ENCODE measurements at regions not wholly inside any gene's neighbourhood (a gene's known extent, or its start where the extent isn't known, plus 50 kb on each side); places are given as distances from the start of the nearest gene placed in this dataset.

GRCh38 chr17:79322211-79323123 lies 247.8 kb downstream of the ENGASE start:
- no peaks in the 10 kb centered on the region for H3K9me3 Mint-ChIP-seq
- no peaks in the 10 kb centered on the region for H3K36me3 Mint-ChIP-seq (ENCODE audit: low read depth)
- no peak for DNase-seq
- peaks cover 2% of the 10 kb centered on the region for H3K27me3 Mint-ChIP-seq
- no peak overlapping the region for H3K27ac Mint-ChIP-seq
- intact Hi-C loops (cut with micrococcal nuclease) = no loop called here
- H3K4me1 Mint-ChIP-seq = no peaks in the 10 kb centered on the region
- no peak overlapping the region for H3K4me3 Mint-ChIP-seq

GRCh38 chr17:79320331-79320730 lies 245.7 kb downstream of the ENGASE start:
- H3K9me3 Mint-ChIP-seq = no peaks in the 10 kb centered on the region
- no peaks in the 10 kb centered on the region for H3K4me1 Mint-ChIP-seq
- H3K4me3 Mint-ChIP-seq = no peak overlapping the region
- no peak for DNase-seq
- intact Hi-C loops (cut with micrococcal nuclease) = no loop called here
- no peak overlapping the region for H3K27ac Mint-ChIP-seq
- peaks cover 9% of the 10 kb centered on the region for H3K27me3 Mint-ChIP-seq
- no peaks in the 10 kb centered on the region for H3K36me3 Mint-ChIP-seq (ENCODE audit: low read depth)

GRCh38 chr17:79317916-79318315 lies 243.3 kb downstream of the ENGASE start:
- Mint-ChIP-seq H3K27ac (no peak overlapping the region), H3K36me3 (ENCODE audit: low read depth) (no peaks in the 10 kb centered on the region), H3K4me3 (no peak overlapping the region), H3K9me3 (no peaks in the 10 kb centered on the region), H3K27me3 (peaks cover 17% of the 10 kb centered on the region), H3K4me1 (no peaks in the 10 kb centered on the region)
- intact Hi-C loops (cut with micrococcal nuclease) = no loop called here
- DNase-seq = no peak

GRCh38 chr17:79316805-79317204 lies 242.2 kb downstream of the ENGASE start:
- Mint-ChIP-seq H3K9me3 (no peaks in the 10 kb centered on the region), H3K27ac (no peak overlapping the region), H3K36me3 (ENCODE audit: low read depth) (no peaks in the 10 kb centered on the region), H3K27me3 (peaks cover 17% of the 10 kb centered on the region), H3K4me3 (no peak overlapping the region), H3K4me1 (no peaks in the 10 kb centered on the region)
- no peak for DNase-seq
- intact Hi-C loops (cut with micrococcal nuclease) = no loop called here

- no peaks in the 10 kb centered on the region for H3K9me3 Mint-ChIP-seq
- no peak overlapping the region for H3K4me3 Mint-ChIP-seq
- peaks cover 17% of the 10 kb centered on the region for H3K27me3 Mint-ChIP-seq
- intact Hi-C loops (cut with micrococcal nuclease) = no loop called here
- DNase-seq = no peak
- H3K27ac Mint-ChIP-seq = no peak overlapping the region
- no peaks in the 10 kb centered on the region for H3K36me3 Mint-ChIP-seq (ENCODE audit: low read depth)
- no peaks in the 10 kb centered on the region for H3K4me1 Mint-ChIP-seq
These were observed 240.9 kb downstream of the ENGASE start for GRCh38 chr17:79315358-79316105.

GRCh38 chr17:79314617-79315357 lies 240.2 kb downstream of the ENGASE start:
- Mint-ChIP-seq H3K36me3 (ENCODE audit: low read depth) (no peaks in the 10 kb centered on the region), H3K27me3 (peaks cover 15% of the 10 kb centered on the region), H3K4me1 (no peaks in the 10 kb centered on the region), H3K27ac (no peak overlapping the region), H3K9me3 (no peaks in the 10 kb centered on the region), H3K4me3 (no peak overlapping the region)
- no peak for DNase-seq
- intact Hi-C loops (cut with micrococcal nuclease) = no loop called here

- H3K4me1 Mint-ChIP-seq = no peaks in the 10 kb centered on the region
- no peaks in the 10 kb centered on the region for H3K36me3 Mint-ChIP-seq (ENCODE audit: low read depth)
- no peaks in the 10 kb centered on the region for H3K9me3 Mint-ChIP-seq
- DNase-seq = no peak
- H3K4me3 Mint-ChIP-seq = no peak overlapping the region
- no peak overlapping the region for H3K27ac Mint-ChIP-seq
- H3K27me3 Mint-ChIP-seq = peaks cover 15% of the 10 kb centered on the region
- intact Hi-C loops (cut with micrococcal nuclease) = no loop called here
These were observed 236.7 kb downstream of the ENGASE start for GRCh38 chr17:79311373-79311772.

- peaks cover 2% of the 10 kb centered on the region for H3K27me3 Mint-ChIP-seq
- DNase-seq = no peak
- H3K27ac Mint-ChIP-seq = no peak overlapping the region
- H3K36me3 Mint-ChIP-seq (ENCODE audit: low read depth) = no peaks in the 10 kb centered on the region
- H3K9me3 Mint-ChIP-seq = no peaks in the 10 kb centered on the region
- intact Hi-C loops (cut with micrococcal nuclease) = no loop called here
- no peaks in the 10 kb centered on the region for H3K4me1 Mint-ChIP-seq
- no peak overlapping the region for H3K4me3 Mint-ChIP-seq
These were observed 232.0 kb downstream of the ENGASE start for GRCh38 chr17:79306424-79307318.

- H3K27ac Mint-ChIP-seq = no peak overlapping the region
- intact Hi-C loops (cut with micrococcal nuclease) = no loop called here
- no peak for DNase-seq
- H3K36me3 Mint-ChIP-seq (ENCODE audit: low read depth) = no peaks in the 10 kb centered on the region
- H3K4me3 Mint-ChIP-seq = no peak overlapping the region
- H3K9me3 Mint-ChIP-seq = no peaks in the 10 kb centered on the region
- H3K27me3 Mint-ChIP-seq = peaks cover 2% of the 10 kb centered on the region
- H3K4me1 Mint-ChIP-seq = no peaks in the 10 kb centered on the region
These were observed 231.3 kb downstream of the ENGASE start for GRCh38 chr17:79305768-79306423.

GRCh38 chr17:79305376-79305767 lies 230.7 kb downstream of the ENGASE start:
- H3K4me1 Mint-ChIP-seq = no peaks in the 10 kb centered on the region
- H3K36me3 Mint-ChIP-seq (ENCODE audit: low read depth) = no peaks in the 10 kb centered on the region
- H3K27me3 Mint-ChIP-seq = peaks cover 2% of the 10 kb centered on the region
- no peak for DNase-seq
- H3K27ac Mint-ChIP-seq = no peak overlapping the region
- no peak overlapping the region for H3K4me3 Mint-ChIP-seq
- H3K9me3 Mint-ChIP-seq = no peaks in the 10 kb centered on the region
- intact Hi-C loops (cut with micrococcal nuclease) = no loop called here

GRCh38 chr17:79304884-79305283 lies 230.3 kb downstream of the ENGASE start:
- H3K36me3 Mint-ChIP-seq (ENCODE audit: low read depth) = no peaks in the 10 kb centered on the region
- H3K9me3 Mint-ChIP-seq = no peaks in the 10 kb centered on the region
- H3K4me3 Mint-ChIP-seq = no peak overlapping the region
- no peak overlapping the region for H3K27ac Mint-ChIP-seq
- intact Hi-C loops (cut with micrococcal nuclease) = no loop called here
- H3K27me3 Mint-ChIP-seq = peaks cover 2% of the 10 kb centered on the region
- no peaks in the 10 kb centered on the region for H3K4me1 Mint-ChIP-seq
- no peak for DNase-seq

GRCh38 chr17:79303641-79304205 lies 229.1 kb downstream of the ENGASE start:
- no peak for DNase-seq
- Mint-ChIP-seq H3K4me1 (no peaks in the 10 kb centered on the region), H3K27me3 (peaks cover 2% of the 10 kb centered on the region), H3K27ac (no peak overlapping the region), H3K9me3 (no peaks in the 10 kb centered on the region), H3K4me3 (no peak overlapping the region), H3K36me3 (ENCODE audit: low read depth) (no peaks in the 10 kb centered on the region)
- intact Hi-C loops (cut with micrococcal nuclease) = no loop called here
